HCT116 (cell line): ENCODE measurements at regions not wholly inside any gene's neighbourhood (a gene's known extent, or its start where the extent isn't known, plus 50 kb on each side); places are given as distances from the start of the nearest gene placed in this dataset.

ENCODE experiments used
- ATAC-seq: fragments of 200-7000 bp; cut with Tn5 transposase; 2 replicates; pipeline ENCODE4 v1.9.1; 2020; ENCODE audit warnings: mild to moderate bottlenecking, moderate library complexity
- BruUV-seq: library from RNA; stranded (reverse); fragments of 400-500 nt; replicated peaks from 2 replicates; lab custom pipeline; 2021; lab: Mats Ljungman, UMichigan
- CTCF ChIA-PET: fragments of 300-600 bp; sonication (Branson Sonifier 250); formaldehyde crosslinking; loops from one replicate; lab custom pipeline; 2021; ENCODE audit warnings: antibody characterized with exemption; lab: Charles Lee
- POLR2A ChIA-PET: fragments of 300-600, 350-600 bp; sonication (Branson Sonifier 250); formaldehyde crosslinking; loops from one replicate; lab custom pipeline; 2021; ENCODE audit warnings: antibody characterized with exemption; lab: Charles Lee
- RAD21 ChIA-PET, 2 experiments: fragments of 300-600 bp; sonication (Branson Sonifier 250); formaldehyde crosslinking; loops; one replicate each; lab custom pipeline; 2023; ENCODE audit warnings: low total read pairs in 2 of 2; ENCODE audit not compliant: uncharacterized antibody in 2 of 2, unreplicated experiment in 2 of 2, low non-redundant PET in 1 of 2; lab: Charles Lee
- DNase-seq: peaks from one replicate; pipeline ENCODE4 v3.0.0-alpha.2; 2010; ENCODE audit warnings: low read depth, low spot score
- H2AFZ ChIP-seq: fragments of 200-600 bp; shearing (Covaris generic), sonication (generic); 2 replicates; pipeline ENCODE4 v1.6.1; 2017; ENCODE audit warnings: low read depth, mixed run types, mixed read lengths, antibody characterized with exemption, low read length; ENCODE audit not compliant: poor library complexity, severe bottlenecking
- H3K27ac ChIP-seq: 2 replicates; pipeline ENCODE4 v1.5.1; 2012; ENCODE audit warnings: low read depth, low read length
- H3K27me3 ChIP-seq: fragments of 200-600 bp; sonication (generic); 2 replicates; pipeline ENCODE4 v1.6.1; 2016; ENCODE audit warnings: mixed run types, low read length, mixed read lengths; ENCODE audit not compliant: insufficient read depth
- H3K36me3 ChIP-seq, 2 experiments: fragments of 200-500 bp in 1 of 2; fragments of 200-600 bp in 1 of 2; sonication (Bioruptor generic) in 1 of 2; sonication (generic) in 1 of 2; 2 replicates each; pipeline versions ENCODE4 v1.5.1 to v1.6.1; 2014 to 2016; ENCODE audit warnings: low read length in 2 of 2, inconsistent platforms in 1 of 2, mixed read lengths in 1 of 2, mixed run types in 1 of 2; ENCODE audit not compliant: insufficient read depth in 2 of 2, control insufficient read depth in 1 of 2
- H3K4me1 ChIP-seq, 2 experiments: fragments of 200-600 bp in 1 of 2; sonication (generic) in 1 of 2; 2 replicates each; pipeline versions ENCODE4 v1.5.1 to v1.6.1; 2012 to 2017; ENCODE audit warnings: low read length in 2 of 2, inconsistent platforms in 1 of 2, mild to moderate bottlenecking in 1 of 2, mixed read lengths in 1 of 2, mixed run types in 1 of 2, moderate library complexity in 1 of 2; ENCODE audit not compliant: insufficient read depth in 2 of 2, control insufficient read depth in 1 of 2
- H3K4me2 ChIP-seq: fragments of 200-600 bp; sonication (generic); 2 replicates; pipeline ENCODE4 v1.6.1; 2017; ENCODE audit warnings: mixed run types, low read length, mixed read lengths
- H3K4me3 ChIP-seq, 2 experiments: fragments of 200-600 bp in 1 of 2; sonication (generic) in 1 of 2; replicated peaks in 1 of 2; 2 replicates each; pipeline ENCODE4 v1.5.1; 2011 to 2016; ENCODE audit warnings: low read length in 2 of 2, control low read depth in 1 of 2, low read depth in 1 of 2, mild to moderate bottlenecking in 1 of 2, mixed read lengths in 1 of 2, mixed run types in 1 of 2
- H3K79me2 ChIP-seq: fragments of 200-600 bp; sonication (generic); 2 replicates; pipeline ENCODE4 v1.6.1; 2017; ENCODE audit warnings: mild to moderate bottlenecking, mixed run types, low read length, moderate library complexity, mixed read lengths; ENCODE audit not compliant: insufficient read depth
- H3K9ac ChIP-seq: fragments of 200-600 bp; sonication (generic); 2 replicates; pipeline ENCODE4 v1.6.1; 2016; ENCODE audit warnings: low read length, mixed read lengths
- H3K9me2 ChIP-seq: fragments of 200-600 bp; sonication (generic), shearing (Covaris generic); 2 replicates; pipeline ENCODE4 v1.6.1; 2017; ENCODE audit warnings: mixed run types, mild to moderate bottlenecking, moderate library complexity; ENCODE audit not compliant: insufficient read depth
- H3K9me3 ChIP-seq, 2 experiments: fragments of 200-500 bp in 1 of 2; fragments of 200-600 bp in 1 of 2; sonication (Bioruptor generic) in 1 of 2; sonication (generic) in 1 of 2; 2 replicates each; pipeline ENCODE4 v1.6.1; 2014 to 2017; ENCODE audit warnings: low read length in 2 of 2, mixed read lengths in 2 of 2, inconsistent platforms in 1 of 2, low read depth in 1 of 2, mild to moderate bottlenecking in 1 of 2, mixed run types in 1 of 2, moderate library complexity in 1 of 2; ENCODE audit not compliant: control insufficient read depth in 1 of 2, insufficient read depth in 1 of 2
- H4K20me1 ChIP-seq: fragments of 200-600 bp; sonication (generic), shearing (Covaris generic); 2 replicates; pipeline ENCODE4 v1.6.1; 2017; ENCODE audit warnings: mixed run types, mild to moderate bottlenecking, moderate library complexity; ENCODE audit not compliant: insufficient read depth
- EZH2phosphoT487 ChIP-seq: fragments of 200-600 bp; IDR thresholded peaks from 2 replicates; pipeline ENCODE4 v1.6.1; 2018; ENCODE audit warnings: antibody characterized with exemption, borderline replicate concordance
- JUND ChIP-seq: IDR thresholded peaks from 2 replicates; pipeline ENCODE4 v1.6.1; 2012
- RAD21 ChIP-seq: IDR thresholded peaks from 2 replicates; pipeline ENCODE4 v1.6.1; 2012; ENCODE audit warnings: low read depth, mild to moderate bottlenecking
- SP1 ChIP-seq: IDR thresholded peaks from 2 replicates; pipeline ENCODE4 v1.6.1; 2012; ENCODE audit warnings: low read depth
- TCF7L2 ChIP-seq: IDR thresholded peaks from 2 replicates; pipeline ENCODE4 v1.7.0; 2011; ENCODE audit warnings: borderline replicate concordance, inconsistent platforms; ENCODE audit not compliant: insufficient read depth, insufficient read length; ENCODE audit errors: extremely low read depth
- intact Hi-C: fragments of 100-400 bp; cut with micrococcal nuclease; formaldehyde crosslinking; loops from 2 replicates; pipeline ENCODE4 v1.10.0; 2022
- TF ChIP-seq, protein P1 (sequence below): IDR thresholded peaks from 2 replicates; pipeline ENCODE4 v1.6.1; 2012
- TF ChIP-seq, protein P2 (sequence below): IDR thresholded peaks from 2 replicates; pipeline ENCODE4 v1.6.1; 2012; ENCODE audit warnings: low read depth
- TF ChIP-seq, protein P3 (sequence below): IDR thresholded peaks from 2 replicates; pipeline ENCODE4 v1.6.1; 2012
- TF ChIP-seq, protein P4 (sequence below), 3 experiments: fragments of 200-600 bp in 1 of 3; sonication (generic) in 1 of 3; IDR thresholded peaks in 2 of 3; conservative IDR thresholded peaks in 1 of 3; 2 replicates each; pipeline ENCODE4 v1.5.1; 2012 to 2017; ENCODE audit warnings: low read depth in 2 of 3, low read length in 2 of 3, antibody characterized with exemption in 1 of 3, borderline replicate concordance in 1 of 3, control low read depth in 1 of 3, mild to moderate bottlenecking in 1 of 3, mixed read lengths in 1 of 3, mixed run types in 1 of 3, moderate library complexity in 1 of 3; ENCODE audit not compliant: insufficient read depth in 1 of 3

DNA sequence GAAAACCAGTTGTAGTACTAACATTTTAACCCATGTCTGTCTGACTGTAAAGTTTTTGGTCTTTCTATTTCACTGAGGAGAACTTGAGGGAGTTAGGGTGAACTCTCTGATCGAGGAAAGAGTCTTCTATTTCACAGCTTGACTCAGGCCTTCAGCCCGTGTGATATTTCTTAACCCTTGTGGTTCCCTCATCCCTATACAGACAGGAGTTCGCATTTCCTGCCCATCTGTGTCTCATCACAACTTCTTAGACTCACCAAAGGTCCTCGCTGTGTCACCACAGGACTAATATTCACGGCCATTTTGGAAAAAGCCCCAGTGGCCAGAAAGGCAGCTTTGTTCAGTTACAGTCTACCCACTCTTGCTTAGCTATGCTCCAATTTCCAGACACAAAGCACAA lies 172.8 kb downstream of the FAM181B start:
- Histone ChIP-seq H3K27me3 (no peaks in the 10 kb centered on the region; the same call in 1 of the 2 replicates), H3K9me3 (no peaks in the 10 kb centered on the region), H3K79me2 (no peaks in the 10 kb centered on the region), H3K9ac (no peak overlapping the region), H4K20me1 (no peaks in the 10 kb centered on the region), H3K27ac (no peak overlapping the region), H3K4me3 (no peak overlapping the region), H3K4me1 (no peaks in the 10 kb centered on the region), H3K4me2 (no peak overlapping the region), H3K36me3 (no peaks in the 10 kb centered on the region), H2AFZ (no peak overlapping the region), H3K9me2 (no peaks in the 10 kb centered on the region)
- RAD21 ChIA-PET = no interaction called here
- BruUV-seq = no TSS peak
- no peak for ATAC-seq
- POLR2A ChIA-PET = no interaction called here
- intact Hi-C loops = no loop called here
- no peak for DNase-seq
- TF ChIP-seq JUND = no peak
- TF ChIP-seq EZH2phosphoT487 = no peak
- TF ChIP-seq, protein P1, sequence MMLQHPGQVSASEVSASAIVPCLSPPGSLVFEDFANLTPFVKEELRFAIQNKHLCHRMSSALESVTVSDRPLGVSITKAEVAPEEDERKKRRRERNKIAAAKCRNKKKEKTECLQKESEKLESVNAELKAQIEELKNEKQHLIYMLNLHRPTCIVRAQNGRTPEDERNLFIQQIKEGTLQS = no peak
- TF ChIP-seq, protein P2, sequence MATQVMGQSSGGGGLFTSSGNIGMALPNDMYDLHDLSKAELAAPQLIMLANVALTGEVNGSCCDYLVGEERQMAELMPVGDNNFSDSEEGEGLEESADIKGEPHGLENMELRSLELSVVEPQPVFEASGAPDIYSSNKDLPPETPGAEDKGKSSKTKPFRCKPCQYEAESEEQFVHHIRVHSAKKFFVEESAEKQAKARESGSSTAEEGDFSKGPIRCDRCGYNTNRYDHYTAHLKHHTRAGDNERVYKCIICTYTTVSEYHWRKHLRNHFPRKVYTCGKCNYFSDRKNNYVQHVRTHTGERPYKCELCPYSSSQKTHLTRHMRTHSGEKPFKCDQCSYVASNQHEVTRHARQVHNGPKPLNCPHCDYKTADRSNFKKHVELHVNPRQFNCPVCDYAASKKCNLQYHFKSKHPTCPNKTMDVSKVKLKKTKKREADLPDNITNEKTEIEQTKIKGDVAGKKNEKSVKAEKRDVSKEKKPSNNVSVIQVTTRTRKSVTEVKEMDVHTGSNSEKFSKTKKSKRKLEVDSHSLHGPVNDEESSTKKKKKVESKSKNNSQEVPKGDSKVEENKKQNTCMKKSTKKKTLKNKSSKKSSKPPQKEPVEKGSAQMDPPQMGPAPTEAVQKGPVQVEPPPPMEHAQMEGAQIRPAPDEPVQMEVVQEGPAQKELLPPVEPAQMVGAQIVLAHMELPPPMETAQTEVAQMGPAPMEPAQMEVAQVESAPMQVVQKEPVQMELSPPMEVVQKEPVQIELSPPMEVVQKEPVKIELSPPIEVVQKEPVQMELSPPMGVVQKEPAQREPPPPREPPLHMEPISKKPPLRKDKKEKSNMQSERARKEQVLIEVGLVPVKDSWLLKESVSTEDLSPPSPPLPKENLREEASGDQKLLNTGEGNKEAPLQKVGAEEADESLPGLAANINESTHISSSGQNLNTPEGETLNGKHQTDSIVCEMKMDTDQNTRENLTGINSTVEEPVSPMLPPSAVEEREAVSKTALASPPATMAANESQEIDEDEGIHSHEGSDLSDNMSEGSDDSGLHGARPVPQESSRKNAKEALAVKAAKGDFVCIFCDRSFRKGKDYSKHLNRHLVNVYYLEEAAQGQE = no peak
- TF ChIP-seq SP1 = no peak
- no peak for TF ChIP-seq RAD21
- TF ChIP-seq TCF7L2 = no peak
- TF ChIP-seq, protein P3, sequence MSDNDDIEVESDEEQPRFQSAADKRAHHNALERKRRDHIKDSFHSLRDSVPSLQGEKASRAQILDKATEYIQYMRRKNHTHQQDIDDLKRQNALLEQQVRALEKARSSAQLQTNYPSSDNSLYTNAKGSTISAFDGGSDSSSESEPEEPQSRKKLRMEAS = no peak
- TF ChIP-seq, protein P4, sequence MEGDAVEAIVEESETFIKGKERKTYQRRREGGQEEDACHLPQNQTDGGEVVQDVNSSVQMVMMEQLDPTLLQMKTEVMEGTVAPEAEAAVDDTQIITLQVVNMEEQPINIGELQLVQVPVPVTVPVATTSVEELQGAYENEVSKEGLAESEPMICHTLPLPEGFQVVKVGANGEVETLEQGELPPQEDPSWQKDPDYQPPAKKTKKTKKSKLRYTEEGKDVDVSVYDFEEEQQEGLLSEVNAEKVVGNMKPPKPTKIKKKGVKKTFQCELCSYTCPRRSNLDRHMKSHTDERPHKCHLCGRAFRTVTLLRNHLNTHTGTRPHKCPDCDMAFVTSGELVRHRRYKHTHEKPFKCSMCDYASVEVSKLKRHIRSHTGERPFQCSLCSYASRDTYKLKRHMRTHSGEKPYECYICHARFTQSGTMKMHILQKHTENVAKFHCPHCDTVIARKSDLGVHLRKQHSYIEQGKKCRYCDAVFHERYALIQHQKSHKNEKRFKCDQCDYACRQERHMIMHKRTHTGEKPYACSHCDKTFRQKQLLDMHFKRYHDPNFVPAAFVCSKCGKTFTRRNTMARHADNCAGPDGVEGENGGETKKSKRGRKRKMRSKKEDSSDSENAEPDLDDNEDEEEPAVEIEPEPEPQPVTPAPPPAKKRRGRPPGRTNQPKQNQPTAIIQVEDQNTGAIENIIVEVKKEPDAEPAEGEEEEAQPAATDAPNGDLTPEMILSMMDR (IDR thresholded peaks at IDR 0.05 in 2 of 3, conservative IDR thresholded peaks at IDR 0.05 in 1 of 3; ENCODE audit: borderline replicate concordance in 1 of 3, insufficient read depth in 1 of 3, low read depth in 2 of 3, low read length in 2 of 3) = no peak
- CTCF ChIA-PET = no interaction called here
